ENCODE measurements at regions not wholly inside any gene's neighbourhood (a gene's known extent, or its start where the extent isn't known, plus 50 kb on each side); places are given as distances from the start of the nearest gene placed in this dataset.
"Not testable (repeated sequence)": the region's sequence is repeated elsewhere in the genome, so short reads cannot be mapped to it uniquely, and the experiment has no call there.

GRCh38 chr9:109599711-109600110 lies 101.6 kb upstream of the PTPN3 start:
- DNase-seq: no peak

DNA sequence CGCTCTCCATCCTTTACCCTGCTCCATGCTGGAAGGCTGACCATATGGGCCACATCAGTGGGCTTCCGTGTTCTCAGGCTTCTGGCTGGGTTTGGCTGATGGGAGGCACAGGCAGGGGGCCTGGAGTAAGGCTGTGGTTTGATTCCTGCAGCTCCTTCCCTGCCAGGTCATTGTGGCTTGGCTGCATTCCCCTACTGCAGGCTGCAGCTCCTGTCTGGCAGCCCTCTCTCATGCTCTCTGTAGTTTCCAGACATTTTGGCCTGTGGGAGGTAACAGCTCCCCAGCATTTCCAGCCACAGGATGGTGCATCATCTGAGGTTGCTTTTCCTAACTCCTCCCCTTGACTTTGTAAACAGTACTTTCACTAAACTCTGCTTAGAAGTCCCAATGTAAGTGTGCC lies 102.0 kb upstream of the PTPN3 start:
- no peak for DNase-seq

GRCh38 chr9:109601181-109601580 lies 103.1 kb upstream of the PTPN3 start:
- no peak for DNase-seq

GRCh38 chr9:109602987-109603386 lies 104.9 kb upstream of the PTPN3 start:
- DNase-seq: no peak

- DNase-seq: no peak
Measured at GRCh38 chr9:109604131-109604530, 106.0 kb upstream of the PTPN3 start.

- DNase-seq: no peak
Measured at GRCh38 chr9:109604781-109605180, 106.7 kb upstream of the PTPN3 start.

DNA sequence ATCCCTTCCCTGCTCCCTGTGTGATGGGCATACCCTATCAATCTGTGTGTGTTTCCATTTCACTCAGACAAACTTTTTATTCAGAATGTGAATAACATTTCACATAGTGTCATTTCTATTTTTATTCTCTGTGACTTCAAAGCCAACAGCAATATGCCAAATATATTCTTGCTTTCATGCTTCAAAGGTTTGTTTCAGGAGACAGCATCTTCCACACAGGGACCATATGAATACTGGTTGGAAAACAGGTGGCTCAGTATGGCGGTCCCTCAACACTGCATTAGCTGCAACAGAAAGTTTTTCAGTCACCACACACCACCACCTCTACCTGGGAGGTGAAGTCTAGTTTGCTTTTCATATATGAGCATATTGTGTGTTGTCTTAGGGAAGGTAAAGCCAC lies 111.0 kb upstream of the PTPN3 start:
- DNase-seq: no peak

DNA sequence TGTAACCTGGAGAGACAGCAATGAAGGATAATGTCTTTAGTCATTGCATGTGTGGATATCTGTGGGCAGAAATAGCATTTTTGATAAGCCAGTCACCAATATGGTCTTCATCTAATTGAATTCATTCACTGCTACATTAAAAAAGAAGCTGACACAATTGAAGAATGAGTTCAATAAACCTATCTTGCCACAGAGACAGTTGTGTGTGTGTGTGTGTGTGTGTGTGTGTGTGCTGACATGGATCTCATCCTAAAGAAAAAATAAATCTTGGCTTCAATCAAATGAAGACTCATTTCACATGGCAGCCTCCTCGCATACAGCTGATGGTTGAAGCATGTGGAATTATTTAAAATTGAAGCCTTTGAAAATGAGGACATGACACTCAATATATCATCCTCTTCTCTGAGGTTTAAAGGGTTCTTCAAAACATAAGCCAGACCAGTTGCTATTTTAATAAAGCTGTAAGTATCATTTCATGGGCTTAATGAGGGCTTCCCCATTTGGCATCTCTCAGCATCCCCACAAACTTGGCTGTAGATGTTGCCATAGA lies 118.5 kb upstream of the PTPN3 start:
- DNase-seq: no peak

GRCh38 chr9:109619310-109619709 lies 121.2 kb upstream of the PTPN3 start:
- DNase-seq: no peak

- DNase-seq: no peak
Measured at GRCh38 chr9:109624143-109624542, 126.0 kb upstream of the PTPN3 start.

DNA sequence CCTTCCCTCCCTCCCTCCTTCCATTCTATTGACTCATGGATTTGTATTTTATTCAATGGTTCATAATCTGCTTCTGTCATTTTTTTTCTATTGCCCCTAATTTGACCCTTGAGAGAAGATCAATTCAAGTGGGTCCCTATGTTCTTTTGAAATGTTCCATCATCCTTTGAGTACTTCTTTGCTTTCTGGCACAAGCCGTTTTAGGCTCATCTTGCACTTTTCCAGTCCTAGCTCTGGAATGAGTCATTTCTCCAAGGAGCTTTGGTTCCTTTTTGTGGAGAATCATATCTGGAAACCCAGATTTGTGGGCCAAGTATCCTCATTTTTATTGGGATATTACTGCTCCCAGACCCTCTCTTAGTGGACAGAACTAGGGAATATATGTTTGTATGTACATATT lies 126.8 kb upstream of the PTPN3 start:
- no peak for DNase-seq

- no peak for DNase-seq
Measured at GRCh38 chr9:109627042-109627441, 128.9 kb upstream of the PTPN3 start.

- DNase-seq: no peak
Measured at GRCh38 chr9:109629615-109630014, 131.5 kb upstream of the PTPN3 start.

GRCh38 chr9:109632817-109633216 lies 134.7 kb upstream of the PTPN3 start:
- no peak for DNase-seq

DNA sequence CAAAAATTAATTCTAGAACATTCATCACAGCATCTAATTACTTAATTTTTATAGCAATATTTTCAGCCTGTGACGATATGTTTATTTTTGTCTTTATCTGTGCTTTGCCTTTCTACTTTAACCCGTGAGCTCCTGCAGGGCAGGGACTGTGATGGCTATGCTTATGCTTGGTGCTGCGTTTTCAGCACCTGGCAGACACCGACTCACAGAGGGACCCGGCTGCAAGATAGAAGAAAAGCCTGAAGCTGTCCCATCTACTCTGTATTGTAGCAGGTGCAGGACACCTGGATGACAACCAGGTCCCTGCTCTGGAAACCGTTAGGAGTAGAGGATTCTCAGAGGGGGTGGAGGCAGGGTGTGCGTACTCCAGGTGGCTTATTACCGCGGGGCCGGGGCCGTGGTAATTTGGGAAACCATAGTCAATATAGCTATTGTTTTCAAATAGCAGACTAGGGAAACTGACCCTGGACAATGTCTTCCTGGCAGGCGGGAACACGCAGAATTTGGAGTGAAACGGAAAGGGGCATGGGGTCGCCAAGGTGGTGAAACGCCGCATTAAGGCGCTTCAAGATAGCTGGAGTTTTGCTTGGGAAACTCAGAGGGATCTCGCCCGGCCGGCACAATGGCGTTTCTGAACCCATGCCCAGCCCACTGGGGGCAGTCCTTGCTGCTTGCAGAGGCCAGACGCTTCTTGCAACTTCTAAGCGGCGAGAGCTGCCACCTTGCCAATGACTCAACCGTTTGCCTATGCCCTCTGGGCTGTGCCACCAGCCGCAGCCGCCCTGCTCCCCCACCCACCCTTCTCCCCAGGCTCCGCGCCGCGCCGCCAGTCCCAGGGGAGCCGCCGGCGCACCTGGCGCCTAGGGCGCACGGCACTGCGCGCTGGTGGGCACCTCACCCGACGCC lies 140.1 kb upstream of the PALM2AKAP2 start:
- peak; percentile 26 for DNase-seq

GRCh38 chr9:109640580-109641371 lies 139.2 kb upstream of the PALM2AKAP2 start:
- DNase-seq: no peak

- no peak for DNase-seq
Measured at GRCh38 chr9:109641372-109641659, 138.7 kb upstream of the PALM2AKAP2 start.

GRCh38 chr9:109652112-109652511 lies 127.9 kb upstream of the PALM2AKAP2 start:
- no peak for DNase-seq

DNA sequence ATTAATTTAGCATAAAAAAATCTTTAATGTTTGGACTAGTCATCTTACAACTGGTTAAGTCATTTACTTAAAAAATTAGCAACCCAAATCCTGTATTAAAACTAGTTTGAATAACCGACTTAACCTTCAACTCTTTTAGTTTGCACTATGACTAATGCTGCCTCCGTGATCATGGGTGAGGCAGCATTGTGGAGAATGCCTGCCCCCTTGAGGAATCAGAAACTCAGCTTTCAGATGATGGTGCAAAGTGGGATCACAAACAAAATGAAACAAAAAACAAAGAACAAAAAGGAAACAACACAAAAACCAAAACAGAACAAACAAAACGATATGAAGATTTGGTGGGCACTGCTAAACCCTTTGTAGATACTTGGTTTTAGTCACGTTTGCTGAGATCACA lies 127.0 kb upstream of the PALM2AKAP2 start:
- DNase-seq: no peak

GRCh38 chr9:109653470-109653869 lies 126.5 kb upstream of the PALM2AKAP2 start:
- DNase-seq: no peak

- DNase-seq: not testable (repeated sequence)
Measured at GRCh38 chr9:109663978-109664377, 116.0 kb upstream of the PALM2AKAP2 start.

DNA sequence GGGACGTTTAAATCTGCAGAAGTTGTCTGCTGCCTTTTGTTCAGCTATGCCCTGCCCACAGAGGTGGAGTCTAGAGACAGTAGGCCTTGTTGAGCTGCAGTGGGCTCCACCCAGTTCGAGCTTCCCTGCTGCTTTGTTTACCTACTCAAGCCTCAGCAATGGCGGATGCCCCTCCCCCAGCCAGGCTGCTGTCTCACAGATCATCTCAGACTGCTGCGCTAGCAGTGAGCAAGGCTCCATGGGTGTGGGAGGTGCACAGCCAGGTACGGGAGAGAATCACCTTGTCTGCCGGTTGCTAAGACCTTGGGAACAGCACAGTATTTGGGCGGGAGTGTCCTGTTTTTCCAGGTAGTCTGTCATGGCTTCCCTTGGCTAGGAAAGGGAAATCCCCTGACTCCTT lies 114.3 kb upstream of the PALM2AKAP2 start:
- not testable (repeated sequence) for DNase-seq

DNA sequence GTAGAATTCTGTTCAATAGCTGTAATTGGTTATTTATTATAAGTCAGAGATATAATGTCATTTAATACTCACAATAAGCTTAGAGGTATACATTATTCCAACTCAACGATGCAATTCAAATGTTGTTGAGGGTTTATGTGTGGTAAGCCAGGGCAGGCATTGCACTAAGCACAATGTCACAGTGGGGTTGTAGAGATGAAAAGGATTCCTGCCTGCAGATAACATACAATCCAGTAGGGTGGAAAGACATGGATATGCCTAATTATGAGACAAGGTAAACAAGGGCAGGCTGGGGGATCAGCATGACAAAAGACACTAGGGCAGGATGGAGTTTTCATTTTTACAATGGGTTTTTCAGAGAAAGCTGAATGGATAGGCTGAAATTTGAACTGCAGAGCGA lies 98.7 kb upstream of the PALM2AKAP2 start:
- DNase-seq: no peak

- DNase-seq: no peak
Measured at GRCh38 chr9:109682227-109682626, 97.8 kb upstream of the PALM2AKAP2 start.

All from 8988T (cell line).